HG02623 (cell line): ENCODE measurements at regions not wholly inside any gene's neighbourhood (a gene's known extent, or its start where the extent isn't known, plus 50 kb on each side); places are given as distances from the start of the nearest gene placed in this dataset.

Source experiments
- ATAC-seq: cut with Tn5 transposase; IDR thresholded peaks from one replicate; pipeline ENCODE4 v1.9.1; 2021; ENCODE audit warnings: moderate library complexity; ENCODE audit not compliant: unreplicated experiment

DNA sequence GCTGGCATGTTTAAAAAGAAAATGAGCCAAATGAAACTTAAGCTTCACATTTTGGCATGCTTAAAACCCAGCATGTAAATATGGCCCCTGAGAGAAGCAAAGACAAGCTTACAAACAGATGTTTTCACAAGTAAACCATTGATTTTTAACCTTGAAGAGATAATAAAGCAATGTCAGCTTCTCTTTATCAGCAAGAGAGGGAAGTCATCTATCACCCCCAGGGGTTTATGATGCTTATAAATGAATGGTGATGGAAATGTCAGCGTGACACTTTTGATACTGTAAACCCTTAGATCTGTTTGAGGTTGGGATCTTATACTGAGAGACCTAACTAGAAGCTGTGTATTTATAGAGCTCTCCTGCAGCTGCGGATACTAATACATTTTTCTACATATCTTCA lies 471.3 kb downstream of the PLA2G4A start:
- no peak for ATAC-seq

DNA sequence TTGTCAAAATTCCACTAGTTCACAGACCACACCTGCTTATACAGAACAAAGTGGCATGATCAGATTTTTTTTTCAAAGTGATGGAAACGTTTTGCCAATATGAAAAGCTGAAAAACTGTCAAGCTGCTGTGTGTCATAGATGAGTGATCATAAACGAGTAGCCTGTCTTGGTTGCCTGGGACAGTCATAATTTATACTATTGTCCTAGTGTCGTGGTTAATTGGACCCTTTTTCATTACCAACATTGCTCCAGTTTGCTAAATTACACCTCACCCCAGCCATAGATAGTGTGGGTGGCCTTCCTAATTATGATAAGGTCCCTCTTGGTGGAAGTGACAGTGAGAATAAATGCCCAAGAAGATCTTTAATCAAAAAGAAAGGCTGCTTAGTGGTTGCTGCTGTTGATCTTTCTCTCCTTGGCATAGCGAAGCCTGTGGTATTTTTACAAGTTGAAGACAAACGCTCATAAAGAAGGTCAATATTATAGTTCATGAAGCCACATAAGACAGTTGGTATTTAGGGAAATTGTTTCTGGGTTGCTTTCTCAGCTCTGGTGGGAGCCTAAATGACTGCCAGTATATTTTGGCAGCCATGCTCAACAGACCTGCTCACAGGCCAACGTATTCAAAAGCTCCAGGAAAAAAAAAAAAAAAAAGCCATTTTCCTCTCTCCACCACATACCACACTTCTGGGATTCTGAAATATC lies 478.1 kb downstream of the PLA2G4A start:
- ATAC-seq = no peak

DNA sequence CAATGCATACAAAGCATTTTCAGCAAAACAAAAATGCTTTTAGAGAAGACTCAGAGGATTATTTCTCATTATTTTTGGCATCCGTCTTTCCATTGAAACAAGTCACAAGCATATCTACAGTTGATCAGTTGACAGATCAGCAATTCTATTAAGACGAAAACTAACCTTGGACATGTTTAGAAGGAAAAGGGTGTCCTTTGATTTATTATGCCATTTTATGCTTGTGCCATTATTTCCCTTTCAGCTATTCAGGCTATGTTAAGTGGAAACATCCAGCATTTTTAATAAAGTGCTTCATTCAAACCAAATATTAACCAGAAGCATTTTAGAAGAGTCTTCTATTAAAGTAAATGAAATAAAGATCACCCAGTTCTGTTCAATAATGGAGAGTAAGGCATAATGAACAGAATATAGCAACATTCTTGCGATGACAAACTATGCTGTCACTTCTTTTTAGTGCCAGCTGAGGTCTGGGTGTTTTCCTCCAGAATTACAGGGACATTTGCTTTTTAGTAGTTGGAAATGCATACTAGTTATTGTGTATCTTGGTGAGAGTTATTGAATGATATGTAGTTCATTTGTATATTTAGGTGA lies 481.4 kb downstream of the PLA2G4A start:
- no peak for ATAC-seq

DNA sequence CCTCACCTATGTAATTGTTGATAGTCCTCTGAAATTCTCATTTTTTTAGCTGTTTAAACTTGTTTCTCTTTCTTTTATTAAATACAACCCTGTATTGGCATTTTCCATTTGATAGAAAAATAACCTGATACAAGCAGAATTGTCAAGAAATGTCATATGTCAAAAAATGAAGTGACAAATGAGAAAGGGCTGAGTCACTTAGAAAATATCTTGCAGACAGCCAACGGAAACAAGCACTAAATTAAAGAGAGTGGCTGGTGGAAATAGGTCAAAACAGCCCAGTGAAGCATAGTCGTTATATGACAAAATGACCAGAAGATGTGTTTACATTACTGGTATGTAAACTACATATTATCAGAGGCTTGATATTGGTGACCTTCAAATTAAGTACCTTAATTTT lies 484.4 kb downstream of the PLA2G4A start:
- ATAC-seq = no peak

DNA sequence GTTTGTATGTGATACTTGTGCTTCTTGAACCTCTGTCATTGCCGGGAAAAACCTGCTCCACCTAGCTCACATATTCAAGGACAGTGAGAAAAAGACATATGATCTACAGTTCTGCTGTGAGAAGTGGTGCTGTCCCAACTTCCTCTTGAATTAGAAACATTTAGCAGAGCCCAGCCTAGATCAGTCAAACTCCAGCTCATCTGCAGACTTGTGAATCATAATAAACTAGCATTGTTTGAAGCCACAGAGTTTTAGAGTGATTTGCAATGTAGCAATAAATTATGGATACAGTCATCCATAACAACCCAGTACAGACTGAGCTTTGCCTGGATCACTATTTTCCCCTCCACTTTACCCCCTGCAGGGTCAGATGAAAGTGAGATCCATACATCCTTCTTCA lies 497.8 kb downstream of the PLA2G4A start:
- no peak for ATAC-seq

DNA sequence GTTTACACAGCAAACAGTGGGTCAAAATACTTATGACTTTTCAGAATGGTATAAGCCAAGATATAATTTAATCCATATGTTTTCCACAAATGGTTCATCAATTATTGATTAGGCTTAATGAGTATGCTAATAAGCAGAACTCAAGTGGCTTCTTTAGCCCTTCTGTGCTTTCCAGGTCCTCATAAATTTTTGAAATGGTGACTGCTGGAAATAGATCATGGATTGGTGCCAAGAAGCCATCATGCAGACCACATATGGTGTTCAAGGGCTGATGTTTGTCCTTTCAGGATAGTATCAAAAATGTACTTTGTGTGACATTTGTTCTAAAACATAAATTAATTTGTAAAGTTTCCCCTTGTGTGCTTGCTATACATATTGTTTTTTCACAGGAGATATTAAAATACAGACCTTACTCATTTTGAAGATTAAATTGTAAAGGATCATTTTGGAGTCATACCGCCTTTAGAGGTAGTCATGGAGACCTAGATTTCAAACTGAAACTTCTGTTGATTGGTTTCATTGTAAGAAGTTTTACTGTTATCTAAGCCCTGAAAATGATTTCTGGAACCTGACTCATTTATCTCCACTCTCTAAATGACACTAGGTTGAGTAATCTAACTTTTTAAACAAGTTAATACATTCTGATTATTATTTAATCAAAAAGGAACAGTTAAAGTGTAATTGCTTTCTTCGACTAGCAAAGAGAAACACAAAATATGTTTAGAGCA lies 507.9 kb downstream of the PLA2G4A start:
- ATAC-seq = no peak

DNA sequence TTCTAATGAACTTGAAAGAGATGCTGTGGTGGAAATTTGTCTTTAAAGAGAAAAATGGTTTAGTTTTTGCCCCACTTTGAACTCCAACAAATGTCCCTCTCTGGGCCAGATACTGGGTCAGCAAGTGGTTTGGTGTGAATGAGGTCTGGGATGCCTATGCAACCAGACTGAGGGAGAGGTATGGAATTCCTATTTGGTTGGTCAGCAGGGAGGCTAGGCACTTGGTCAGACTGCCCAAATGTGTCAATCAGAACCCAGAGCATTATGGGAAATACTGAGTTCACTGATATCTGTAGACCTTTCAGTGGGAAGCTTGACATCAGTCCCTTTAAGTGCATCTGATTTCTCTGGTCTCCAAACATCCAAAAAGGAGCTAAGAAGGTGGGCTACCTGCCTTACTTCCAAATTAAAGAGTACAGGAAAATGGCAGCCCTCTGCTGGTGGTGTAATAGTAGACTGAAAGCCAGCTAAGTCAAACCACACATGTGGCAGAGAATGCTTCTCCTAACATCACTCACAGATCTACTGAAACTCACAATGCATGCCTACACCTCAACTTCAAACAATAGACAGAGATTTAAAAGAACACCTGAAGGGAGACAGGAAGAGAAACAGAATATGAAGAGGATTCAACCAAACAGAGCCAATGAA lies 510.1 kb downstream of the PLA2G4A start:
- no peak for ATAC-seq

DNA sequence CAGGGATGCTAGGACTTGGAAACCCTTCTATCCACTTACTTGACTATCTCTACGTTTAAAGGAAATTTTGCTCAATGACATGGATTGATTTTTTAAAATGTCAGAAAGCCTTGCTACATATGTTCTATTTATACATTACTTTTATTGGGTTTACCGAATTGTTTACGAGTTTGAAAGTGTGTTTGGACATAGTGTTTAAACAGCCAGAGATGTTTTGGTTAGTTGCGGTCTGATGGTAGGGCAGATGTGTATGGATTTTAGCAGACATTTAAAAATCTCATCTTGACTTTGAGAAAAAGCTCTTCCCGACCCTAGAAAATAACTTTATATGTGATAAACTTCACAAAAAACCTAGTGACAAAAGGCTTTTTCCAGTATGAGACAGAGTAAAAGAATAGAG lies 513.7 kb downstream of the PLA2G4A start:
- ATAC-seq = no peak

DNA sequence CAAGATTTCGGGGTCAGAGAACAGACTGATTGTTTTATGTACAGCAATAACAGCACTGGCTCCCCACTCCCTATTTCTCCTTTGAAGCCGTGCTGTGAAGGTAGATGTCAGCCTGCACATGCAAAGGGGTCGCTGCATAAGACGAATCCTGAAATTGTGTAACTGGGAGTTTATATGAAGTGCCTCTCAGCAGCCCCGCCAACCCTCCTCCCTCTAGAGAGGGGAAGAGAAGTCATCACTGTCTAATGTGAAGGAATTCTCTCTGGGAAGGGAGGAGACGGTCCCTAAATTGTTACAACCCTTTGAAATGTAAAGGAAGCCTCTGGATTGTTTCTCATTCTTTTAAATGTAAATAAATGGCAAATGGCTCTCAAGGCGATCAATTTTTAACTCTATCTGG lies 545.3 kb downstream of the PLA2G4A start:
- no peak for ATAC-seq

DNA sequence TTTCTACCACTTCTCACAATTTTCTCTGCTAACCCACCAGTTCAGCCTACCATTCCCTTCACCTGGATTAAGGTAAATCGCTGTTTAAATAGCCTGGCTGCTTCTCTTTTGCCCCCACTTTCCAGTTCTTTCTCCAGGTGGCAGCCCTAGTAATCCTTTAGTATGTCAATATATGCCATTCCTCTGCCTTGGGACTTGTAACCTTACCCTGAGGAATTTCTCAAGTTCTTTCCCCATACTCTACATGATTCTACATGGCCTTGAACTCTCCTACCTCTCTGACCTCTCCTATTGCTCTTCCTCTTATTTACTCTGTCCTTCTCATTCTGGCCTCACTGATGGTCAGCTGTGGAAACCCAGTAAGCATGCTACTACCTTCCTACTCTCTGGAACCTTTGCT lies 546.0 kb downstream of the PLA2G4A start:
- no peak for ATAC-seq

DNA sequence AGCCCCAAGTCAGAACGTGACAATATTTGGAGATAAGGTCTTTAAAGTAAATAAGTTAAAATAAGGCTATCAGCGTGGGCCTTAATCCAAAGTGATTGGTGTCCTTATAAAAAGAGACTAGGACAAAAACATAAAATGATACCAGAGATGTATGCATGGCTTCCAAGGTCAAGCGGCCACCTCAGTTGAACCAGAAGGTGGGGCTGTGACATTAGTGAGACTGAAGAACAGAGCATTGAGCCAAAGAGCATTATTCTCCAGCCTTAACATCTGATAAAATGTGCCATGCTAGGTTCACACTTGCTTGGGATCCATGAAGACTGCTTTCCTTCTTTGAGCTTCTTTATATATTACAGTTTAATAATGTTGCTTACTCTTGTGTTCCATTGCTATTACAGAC lies 554.6 kb downstream of the PLA2G4A start:
- no peak for ATAC-seq

DNA sequence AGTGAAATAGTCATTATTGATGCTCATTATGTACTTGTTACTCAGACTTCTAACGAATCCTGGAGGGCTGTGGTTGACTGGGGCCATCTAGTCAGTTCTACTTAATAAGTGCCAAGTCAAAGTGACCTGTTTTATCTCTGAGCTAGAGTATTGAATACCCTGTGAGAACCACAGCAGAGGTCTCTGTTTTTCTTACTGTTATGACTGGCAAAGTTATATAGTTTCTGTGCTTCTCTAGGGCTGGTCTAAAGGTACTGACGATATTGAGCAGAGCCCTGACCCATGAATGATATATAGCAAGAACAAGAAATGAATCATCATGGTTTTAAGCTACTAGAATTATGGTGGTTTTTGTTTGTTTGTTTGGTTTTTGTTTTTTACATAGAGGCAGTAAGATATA lies 555.8 kb downstream of the PLA2G4A start:
- ATAC-seq = peak; percentile 97

DNA sequence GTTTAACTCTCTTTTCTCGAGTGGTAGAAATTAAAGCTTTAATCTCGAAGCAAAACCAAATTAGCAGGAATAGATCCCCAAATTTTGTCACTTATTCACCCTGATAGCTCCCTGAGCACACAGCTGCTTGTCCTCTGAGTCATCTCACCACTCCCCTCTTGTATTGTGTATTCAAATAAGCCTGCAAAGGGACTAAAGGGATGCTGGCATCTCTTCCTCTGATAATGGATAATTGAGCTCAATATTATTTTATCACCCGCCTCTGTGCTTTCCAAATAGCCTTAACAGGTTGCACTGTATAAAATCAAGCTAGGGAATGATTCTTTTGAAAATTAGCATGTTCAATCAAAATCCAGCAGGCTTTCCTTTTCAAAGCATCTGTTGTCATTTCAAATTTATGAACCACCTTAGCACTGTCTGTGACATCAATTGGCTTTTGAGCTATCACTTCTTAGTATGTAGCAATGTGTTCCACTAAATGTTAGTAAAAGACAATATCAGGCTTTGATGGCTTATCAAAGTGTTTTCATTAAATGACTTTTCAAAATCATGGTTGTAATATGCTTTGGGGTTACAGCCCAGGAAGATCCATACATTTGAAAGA lies 561.6 kb downstream of the PLA2G4A start:
- no peak for ATAC-seq

DNA sequence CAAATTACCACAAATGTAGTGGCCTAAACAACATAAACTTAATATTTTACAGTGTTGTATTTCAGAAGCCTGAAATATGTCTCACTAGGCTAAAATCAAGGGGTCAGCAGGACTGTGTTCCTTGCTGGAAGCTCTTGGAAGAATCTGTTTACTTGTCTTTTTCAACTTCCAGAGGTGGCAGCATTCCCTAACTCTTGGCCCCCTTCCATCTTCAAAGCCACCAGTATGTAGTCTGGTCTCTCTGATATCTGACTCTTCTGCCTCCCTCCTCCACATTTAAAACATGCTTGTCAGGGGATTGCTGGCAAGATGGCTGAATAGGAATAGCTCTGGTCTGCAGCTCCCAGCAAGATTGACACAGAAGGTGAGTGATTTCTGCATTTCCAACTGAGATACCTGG lies 567.5 kb downstream of the PLA2G4A start:
- ATAC-seq = no peak

DNA sequence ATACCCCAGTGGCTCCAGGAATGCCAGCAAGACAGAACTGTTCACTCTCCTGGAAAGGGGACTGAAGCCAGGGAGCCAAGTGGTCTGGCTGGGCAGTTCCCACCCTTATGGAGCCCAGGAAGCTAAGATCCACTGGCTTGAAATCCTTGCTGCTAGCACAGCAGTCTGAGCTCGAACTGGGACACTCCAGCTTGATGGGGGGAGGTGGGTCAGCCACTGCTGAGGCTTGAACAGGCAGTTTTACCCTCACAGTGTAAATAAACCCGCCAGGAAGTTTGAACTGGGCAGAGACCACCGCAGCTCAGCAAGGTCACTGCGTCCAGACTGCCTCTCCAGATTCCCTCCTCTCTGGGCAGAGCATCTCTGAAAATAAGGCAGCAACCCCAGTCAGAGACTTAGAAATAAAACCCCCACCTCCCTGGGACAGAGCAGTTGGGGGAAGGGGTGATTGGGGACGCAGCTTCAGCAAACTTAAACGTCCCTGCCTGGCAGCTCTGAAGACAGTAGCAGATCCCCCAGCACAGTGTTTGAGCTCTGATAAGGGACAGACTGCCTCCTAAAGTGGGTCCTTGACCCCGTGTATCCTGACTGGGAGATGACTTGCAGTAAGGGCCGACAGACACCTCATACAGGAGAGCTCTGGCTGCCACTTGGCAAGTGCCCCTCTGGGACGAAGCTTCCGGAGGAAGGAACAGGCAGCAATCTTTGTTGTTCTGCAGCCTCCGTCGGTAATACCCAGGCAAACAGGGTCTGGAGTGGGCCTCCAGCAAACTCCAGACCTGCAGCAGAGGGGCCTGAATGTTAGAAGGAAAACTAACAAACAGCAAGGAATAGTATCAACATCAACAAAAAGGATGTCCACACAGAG lies 568.4 kb downstream of the PLA2G4A start:
- ATAC-seq = no peak

DNA sequence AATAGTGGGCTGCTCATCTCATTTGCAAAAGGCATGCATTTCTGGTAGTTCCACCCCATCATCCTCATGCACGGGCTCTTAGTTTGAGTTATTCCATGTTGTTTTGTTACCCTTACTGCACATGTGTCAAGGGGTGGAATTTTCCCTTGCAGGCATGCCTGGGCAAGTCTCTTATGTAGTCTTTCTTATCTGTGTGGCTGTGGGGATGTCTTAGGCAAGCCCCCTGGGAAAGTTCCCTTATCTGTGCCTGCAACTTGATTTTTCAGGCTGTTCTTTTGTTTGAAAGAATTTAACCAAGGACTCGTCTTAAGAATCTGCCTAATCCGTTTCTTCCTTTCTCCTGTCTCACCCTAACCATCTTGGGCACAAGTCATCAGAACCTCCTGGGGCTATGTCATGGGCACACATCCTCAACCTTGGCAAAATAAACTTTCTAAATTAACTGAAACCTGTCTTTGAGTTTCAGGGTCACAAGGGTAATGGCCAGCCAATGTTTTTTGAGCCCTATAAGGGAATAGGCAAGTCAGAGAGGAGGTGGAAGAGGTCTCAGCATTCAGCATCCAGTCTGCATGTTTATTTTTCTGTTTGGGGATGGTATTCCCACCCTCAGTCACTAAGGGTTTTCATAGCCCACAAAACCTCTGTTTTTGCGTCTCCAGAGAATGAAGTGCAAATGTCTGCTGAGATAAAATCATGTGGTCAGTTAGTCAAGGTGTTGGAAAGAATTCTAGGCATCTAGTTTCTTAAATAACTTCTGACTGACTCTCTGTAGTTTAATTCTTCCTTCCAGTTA lies 579.7 kb downstream of the PLA2G4A start:
- no peak for ATAC-seq

DNA sequence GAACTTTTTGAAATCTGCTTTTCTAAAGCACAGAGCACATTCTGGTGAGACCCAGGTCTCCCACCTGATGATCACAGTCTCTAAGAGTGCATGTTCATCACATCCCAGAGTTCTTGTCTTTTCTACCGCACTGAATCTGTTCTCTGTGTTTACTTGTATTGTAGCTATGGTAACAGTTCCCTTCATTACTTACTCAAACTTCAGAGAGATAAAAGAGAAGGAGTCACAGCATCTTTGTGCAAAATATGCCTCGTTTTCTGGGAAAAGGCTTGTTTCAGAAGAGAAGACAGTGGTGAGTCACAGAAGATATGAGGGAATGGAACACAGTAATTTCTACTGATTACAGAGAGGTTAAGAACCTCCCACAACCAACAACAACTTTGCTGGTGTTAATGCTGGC lies 580.6 kb downstream of the PLA2G4A start:
- no peak for ATAC-seq

DNA sequence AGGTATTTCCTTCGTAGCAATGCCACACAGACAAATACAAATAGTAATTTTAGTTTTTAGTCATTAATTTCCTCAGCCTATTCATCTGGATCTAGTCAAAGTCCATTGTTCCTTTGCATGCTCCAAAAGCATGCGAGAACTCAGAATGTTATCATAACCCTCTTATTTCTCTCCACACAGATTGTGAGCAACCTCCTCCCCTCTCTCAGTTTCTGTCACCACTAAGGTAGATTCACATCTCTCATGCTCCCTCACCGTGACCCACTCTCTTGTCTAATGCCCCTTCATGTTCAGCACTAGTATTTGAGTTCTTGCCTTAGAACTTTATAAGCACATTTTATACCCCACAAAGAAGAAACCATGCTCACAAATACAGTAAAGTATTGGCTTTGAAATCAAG lies 582.4 kb downstream of the PLA2G4A start:
- ATAC-seq = peak; percentile 38

DNA sequence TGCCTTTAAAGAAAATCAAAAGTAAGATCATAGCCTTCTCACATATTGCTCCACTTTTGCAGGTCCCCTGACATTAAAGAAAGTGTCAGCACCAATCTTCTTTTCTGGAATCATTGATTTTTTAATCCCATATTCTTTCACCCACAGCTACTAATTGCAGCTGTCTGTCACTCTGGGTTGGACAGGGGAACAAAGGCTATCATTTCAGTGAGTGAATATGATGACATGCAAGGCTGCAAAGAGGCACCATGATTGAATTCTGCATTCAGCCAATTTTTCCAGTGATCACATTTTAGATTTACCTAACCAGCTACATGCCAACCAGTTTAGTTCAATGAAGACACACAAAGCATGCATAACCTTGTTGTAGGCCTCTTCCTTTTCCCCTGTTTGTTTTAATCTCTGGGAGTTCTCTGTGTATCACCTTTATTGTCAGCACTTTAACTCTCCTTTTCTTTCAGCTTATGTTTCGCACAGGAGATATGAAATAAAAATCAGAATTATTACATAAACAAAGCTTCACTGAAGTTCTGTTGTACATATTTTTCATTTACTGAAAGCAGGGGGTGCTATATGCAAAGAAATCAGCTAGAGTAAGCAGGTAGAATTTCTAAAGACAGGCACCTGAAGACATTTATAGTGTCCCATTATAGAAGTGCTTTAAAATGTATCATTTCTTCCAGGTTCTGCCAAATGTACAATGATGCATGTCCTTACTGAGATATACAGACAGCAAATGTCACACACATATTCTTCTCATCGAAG lies 584.8 kb downstream of the PLA2G4A start:
- ATAC-seq = no peak
